Nephron (organoid): ENCODE measurements at regions not wholly inside any gene's neighbourhood (a gene's known extent, or its start where the extent isn't known, plus 50 kb on each side); places are given as distances from the start of the nearest gene placed in this dataset.
"Not testable (repeated sequence)": the region's sequence is repeated elsewhere in the genome, so short reads cannot be mapped to it uniquely, and the experiment has no call there.

Source experiments
- H3K27ac Mint-ChIP-seq, 3 experiments: 2 replicates each; pipeline ENCODE4 v1.8.0; 2020; ENCODE audit warnings: mixed read lengths in 3 of 3, mild to moderate bottlenecking in 2 of 3, moderate library complexity in 1 of 3
- H3K27me3 Mint-ChIP-seq: 2 replicates; pipeline ENCODE4 v1.8.0; 2021; ENCODE audit warnings: low read depth, mild to moderate bottlenecking, moderate library complexity, mixed read lengths
- H3K36me3 Mint-ChIP-seq: 2 replicates; pipeline ENCODE4 v1.8.0; 2020; ENCODE audit warnings: low read depth, mixed read lengths
- H3K4me1 Mint-ChIP-seq: 2 replicates; pipeline ENCODE4 v1.8.0; 2020; ENCODE audit warnings: mixed read lengths
- H3K4me3 Mint-ChIP-seq, 3 experiments: 2 replicates each; pipeline ENCODE4 v1.8.0; 2020; ENCODE audit warnings: mild to moderate bottlenecking in 3 of 3, mixed read lengths in 3 of 3, moderate library complexity in 2 of 3
- H3K9me3 Mint-ChIP-seq: 2 replicates; pipeline ENCODE4 v1.8.0; 2020; ENCODE audit warnings: mixed read lengths
- CTCF ChIP-seq, 3 experiments: fragments of 200-600 bp; sonication (generic); IDR thresholded peaks; one replicate each; pipeline ENCODE4 v1.5.0; 2021; ENCODE audit warnings: antibody characterized with exemption in 3 of 3; ENCODE audit not compliant: unreplicated experiment in 3 of 3

DNA sequence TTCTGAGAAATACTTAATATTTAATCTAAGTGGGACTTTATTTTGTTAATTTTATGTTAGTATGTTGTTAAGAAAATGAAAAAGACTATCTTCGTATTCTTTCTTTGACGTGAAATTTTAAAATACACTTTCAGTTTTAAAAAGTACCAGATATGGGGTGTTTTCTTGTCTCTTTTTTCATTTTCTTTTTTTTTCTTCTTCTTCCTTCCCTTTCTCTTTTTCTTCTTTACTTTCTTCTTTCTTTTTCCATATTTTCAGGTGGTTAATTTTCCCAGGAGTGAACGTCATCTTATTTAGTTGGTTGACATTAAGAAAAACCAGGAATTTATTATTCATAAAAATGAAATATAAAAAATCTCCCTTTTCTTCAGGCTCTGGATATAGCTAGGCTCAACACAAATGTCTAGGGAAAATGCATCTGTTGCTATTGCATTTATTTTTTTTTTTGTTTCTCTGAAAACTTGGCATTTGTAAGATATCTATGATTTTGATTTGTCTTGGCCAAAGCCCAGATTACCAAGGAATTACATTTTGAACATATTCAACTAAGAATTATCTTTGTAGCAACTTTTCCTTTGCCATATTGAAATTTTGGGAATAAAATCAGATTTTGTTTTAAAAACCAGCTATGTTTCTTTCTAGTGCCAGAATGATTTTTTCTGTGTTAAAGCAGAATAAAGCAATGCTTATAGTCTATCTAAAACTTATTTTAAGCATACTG is 241.3 kb upstream of the FOXP2 start:
- Mint-ChIP-seq H3K4me1 (no peaks in the 10 kb centered on the region), H3K36me3 (peaks cover 19% of the 10 kb centered on the region), H3K4me3 (no peak overlapping the region), H3K27ac (no peak overlapping the region), H3K9me3 (peaks cover 17% of the 10 kb centered on the region), H3K27me3 (no peaks in the 10 kb centered on the region)
- TF ChIP-seq CTCF (IDR thresholded peaks at IDR 0.05; ENCODE audit: unreplicated experiment in 3 of 3), result no peak

DNA sequence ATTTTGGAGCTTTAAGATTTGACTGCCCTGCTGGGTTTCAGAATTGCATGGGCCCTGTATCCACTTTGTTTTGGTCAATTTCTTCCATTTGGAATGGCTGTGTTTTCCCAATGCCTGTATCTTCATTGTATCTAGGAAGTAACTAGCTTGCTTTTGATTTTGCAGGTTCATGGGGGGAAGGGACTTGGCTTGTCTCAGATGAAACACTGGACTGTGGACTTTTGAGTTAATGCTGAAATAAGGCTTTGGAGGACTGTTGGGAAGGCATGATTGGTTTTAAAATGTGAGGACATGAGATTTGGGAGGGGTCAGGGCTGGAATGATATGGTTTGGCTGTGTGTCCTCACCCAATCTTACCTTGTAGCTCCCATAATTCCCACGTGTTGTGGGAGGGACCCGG is 245.2 kb upstream of the FOXP2 start:
- not testable (repeated sequence) for H3K4me1 Mint-ChIP-seq, H3K27me3 Mint-ChIP-seq, H3K4me3 Mint-ChIP-seq, H3K27ac Mint-ChIP-seq
- Mint-ChIP-seq H3K36me3 (peaks cover 34% of the 10 kb centered on the region), H3K9me3 (peaks cover 30% of the 10 kb centered on the region)

GRCh38 chr7:114160925-114161324 is 242.1 kb upstream of the PPP1R3A start:
- H3K4me1 Mint-ChIP-seq, result peaks cover 8% of the 10 kb centered on the region

DNA sequence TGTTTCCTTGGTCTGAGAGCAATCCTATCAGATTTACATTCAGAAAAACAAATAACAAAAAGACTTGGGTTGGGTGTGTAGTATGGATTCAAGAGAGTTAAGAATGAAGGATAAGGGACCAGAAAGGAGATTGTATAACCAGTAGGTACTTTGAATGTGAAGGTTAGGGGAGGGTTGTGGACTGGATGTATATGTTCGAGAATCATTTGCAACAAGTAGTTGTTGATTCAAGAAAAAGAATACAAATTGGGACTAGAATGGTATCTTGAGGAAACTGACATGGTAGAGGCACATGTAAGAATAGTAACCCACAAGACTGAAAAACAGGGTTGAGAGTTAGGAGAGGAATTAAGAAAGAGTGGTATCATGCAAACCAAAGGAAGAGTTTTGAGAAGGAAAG is 240.0 kb upstream of the PPP1R3A start:
- H3K36me3 Mint-ChIP-seq, result no peaks in the 10 kb centered on the region
- TF ChIP-seq CTCF (IDR thresholded peaks at IDR 0.05; ENCODE audit: unreplicated experiment in 3 of 3), result no peak
- H3K4me3 Mint-ChIP-seq, result no peak overlapping the region
- peak overlapping the region in 2 of 3 experiments; percentile 3 to 54 for H3K27ac Mint-ChIP-seq
- no peaks in the 10 kb centered on the region for H3K9me3 Mint-ChIP-seq
- H3K4me1 Mint-ChIP-seq, result peaks cover 21% of the 10 kb centered on the region
- no peaks in the 10 kb centered on the region for H3K27me3 Mint-ChIP-seq

More at GRCh38 chr7:114160925-114161324, 242.1 kb upstream of the PPP1R3A start:
- no peaks in the 10 kb centered on the region for H3K27me3 Mint-ChIP-seq
- H3K4me3 Mint-ChIP-seq, result no peak overlapping the region
- peaks cover 4% of the 10 kb centered on the region for H3K36me3 Mint-ChIP-seq
- TF ChIP-seq CTCF (IDR thresholded peaks at IDR 0.05; ENCODE audit: unreplicated experiment in 3 of 3), result no peak
- H3K27ac Mint-ChIP-seq, result no peak overlapping the region
- peaks cover 4% of the 10 kb centered on the region for H3K9me3 Mint-ChIP-seq

- Mint-ChIP-seq H3K36me3 (no peaks in the 10 kb centered on the region), H3K4me3 (no peak overlapping the region), H3K27ac (peak overlapping the region in 2 of 3 experiments; percentile 3 to 54), H3K27me3 (no peaks in the 10 kb centered on the region), H3K9me3 (no peaks in the 10 kb centered on the region), H3K4me1 (peaks cover 26% of the 10 kb centered on the region)
- TF ChIP-seq CTCF (IDR thresholded peaks at IDR 0.05; ENCODE audit: unreplicated experiment in 3 of 3), result no peak
Measured at GRCh38 chr7:114158275-114158674, 239.5 kb upstream of the PPP1R3A start.

- H3K9me3 Mint-ChIP-seq, result no peaks in the 10 kb centered on the region
- TF ChIP-seq CTCF (IDR thresholded peaks at IDR 0.05; ENCODE audit: unreplicated experiment in 3 of 3), result no peak
- peak overlapping the region; percentile 55 to 69 (median 68) for H3K27ac Mint-ChIP-seq
- H3K4me3 Mint-ChIP-seq, result no peak overlapping the region
- H3K27me3 Mint-ChIP-seq, result no peaks in the 10 kb centered on the region
- no peaks in the 10 kb centered on the region for H3K36me3 Mint-ChIP-seq
- peaks cover 39% of the 10 kb centered on the region for H3K4me1 Mint-ChIP-seq
Measured at GRCh38 chr7:114156178-114156577, 237.4 kb upstream of the PPP1R3A start.
